NCI-H128 (cell line): ENCODE measurements at regions not wholly inside any gene's neighbourhood (a gene's known extent, or its start where the extent isn't known, plus 50 kb on each side); places are given as distances from the start of the nearest gene placed in this dataset.
"Not testable (repeated sequence)": the region's sequence is repeated elsewhere in the genome, so short reads cannot be mapped to it uniquely, and the experiment has no call there.

ENCODE experiments used
- DNase-seq: peaks from one replicate; lab custom pipeline; 2025; ENCODE audit not compliant: unreplicated experiment; lab: John Stamatoyannopoulos, UW

GRCh38 chr12:74241341-74241740 lies 296.3 kb upstream of the ATXN7L3B start:
- no peak for DNase-seq

DNA sequence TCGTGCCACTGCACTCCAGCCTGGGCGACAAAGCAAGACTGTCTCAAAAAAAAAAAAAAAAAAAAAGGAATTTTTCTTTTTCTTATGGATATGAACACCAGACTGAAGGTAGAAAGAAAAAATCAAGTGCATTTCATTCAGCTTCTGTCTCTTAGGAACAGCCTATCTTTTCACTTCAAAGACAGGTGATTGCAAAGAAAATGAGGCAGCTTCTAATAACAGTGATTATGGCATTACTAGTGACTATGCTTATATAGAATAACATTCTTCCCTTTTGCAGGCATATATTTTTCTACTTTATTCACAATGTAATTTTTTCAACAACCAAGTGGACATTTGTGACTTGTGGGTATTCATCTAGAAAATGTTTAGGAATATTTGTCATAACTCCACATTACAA lies 295.5 kb upstream of the ATXN7L3B start:
- DNase-seq: no peak

- no peak for DNase-seq
Measured at GRCh38 chr12:74245458-74245857, 292.2 kb upstream of the ATXN7L3B start.

DNA sequence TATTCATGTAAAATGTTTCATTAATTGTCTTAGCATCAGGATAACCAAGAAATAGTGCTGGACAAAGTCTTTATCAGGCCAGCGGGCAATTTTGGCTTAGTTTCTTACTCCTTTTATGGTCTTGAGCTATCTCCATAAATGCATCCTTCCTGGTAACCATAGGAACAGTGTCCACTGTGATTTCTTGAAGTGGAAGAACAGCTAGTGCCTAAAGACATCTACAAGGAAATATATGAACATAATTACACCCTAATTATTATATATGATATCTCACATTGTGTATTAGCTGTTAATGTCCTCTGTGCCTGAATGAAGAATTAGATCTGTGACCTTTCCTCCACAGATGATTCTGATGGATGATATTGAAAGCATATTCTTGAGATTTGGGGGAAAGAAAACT lies 286.7 kb upstream of the ATXN7L3B start:
- no peak for DNase-seq

- DNase-seq: not testable (repeated sequence)
Measured at GRCh38 chr12:74253826-74254225, 283.8 kb upstream of the ATXN7L3B start.

DNA sequence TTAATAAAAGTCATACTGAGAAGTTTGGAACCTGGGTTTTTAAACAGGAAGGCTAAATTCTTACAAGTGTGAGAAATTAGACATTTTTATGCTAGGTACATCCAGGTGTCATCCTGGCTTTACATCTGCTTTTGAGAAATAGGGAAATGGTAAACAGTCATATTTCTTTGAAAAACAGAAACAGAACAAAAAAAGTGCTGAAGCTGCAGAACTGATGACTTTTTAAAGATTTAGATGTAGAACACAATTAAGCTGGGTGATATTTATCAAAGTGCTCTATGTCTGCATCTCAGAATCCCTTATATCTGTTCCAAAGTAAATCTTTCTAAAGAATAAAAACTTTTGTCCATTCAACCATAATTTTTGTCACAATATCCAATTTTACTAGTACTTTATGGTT lies 282.9 kb upstream of the ATXN7L3B start:
- DNase-seq: no peak

DNA sequence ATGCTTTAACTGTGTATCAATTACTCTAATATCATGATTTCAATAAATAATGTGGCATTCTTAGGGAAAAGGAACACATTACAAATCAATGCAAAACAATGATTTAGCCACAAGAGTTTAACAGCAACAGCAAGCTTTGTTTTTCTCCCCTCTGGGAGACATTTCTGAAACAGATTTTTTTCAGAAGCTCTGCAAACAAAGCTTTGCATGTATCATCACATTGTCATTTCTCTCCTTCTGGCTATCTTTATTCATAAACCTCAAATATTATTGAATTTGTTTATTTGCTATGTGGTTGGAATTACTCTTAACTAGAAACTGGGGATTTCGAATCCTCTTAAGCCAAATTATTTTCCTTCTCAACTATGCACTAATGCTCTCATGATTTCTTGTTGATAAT lies 278.4 kb upstream of the ATXN7L3B start:
- DNase-seq: no peak

- DNase-seq: no peak
Measured at GRCh38 chr12:74264692-74265091, 272.9 kb upstream of the ATXN7L3B start.

- not testable (repeated sequence) for DNase-seq
Measured at GRCh38 chr12:74269355-74269754, 268.3 kb upstream of the ATXN7L3B start.

- DNase-seq: no peak
Measured at GRCh38 chr12:74280156-74280655, 257.4 kb upstream of the ATXN7L3B start.

DNA sequence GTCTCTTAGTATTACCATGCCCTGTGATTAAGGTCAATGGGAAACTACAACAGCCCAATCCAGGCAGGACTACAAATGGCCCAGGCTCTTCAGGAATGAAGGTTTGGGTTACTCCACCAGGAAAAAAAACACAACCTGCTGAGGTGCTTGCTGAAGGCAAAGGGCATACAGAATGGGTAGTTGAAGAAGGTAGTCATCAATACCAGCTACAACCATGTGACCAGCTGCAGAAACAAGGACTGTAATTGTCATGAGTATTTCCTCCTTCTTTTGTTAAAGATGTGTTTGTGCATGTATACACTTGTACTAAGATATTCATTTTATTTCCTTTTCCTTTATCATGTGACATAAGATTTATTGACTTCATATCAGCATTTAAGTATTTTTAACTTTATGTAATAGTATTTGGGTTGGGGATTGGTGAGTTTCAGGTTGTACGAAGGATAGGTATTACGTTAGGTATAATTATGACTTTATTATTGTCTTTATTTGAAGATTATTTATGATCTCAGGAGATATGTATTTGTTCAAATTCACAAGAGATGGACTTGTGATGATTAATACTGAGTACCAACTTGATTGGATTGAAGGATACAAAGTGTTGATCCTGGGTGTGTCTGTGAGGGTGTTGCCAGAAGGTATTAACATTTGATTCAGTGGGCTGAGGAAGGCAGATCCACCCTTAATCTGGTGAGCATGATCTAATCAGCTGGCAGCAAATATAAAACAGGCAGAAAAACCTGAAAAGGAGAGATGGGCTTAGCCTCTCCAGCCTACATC lies 256.0 kb upstream of the ATXN7L3B start:
- DNase-seq: not testable (repeated sequence)

DNA sequence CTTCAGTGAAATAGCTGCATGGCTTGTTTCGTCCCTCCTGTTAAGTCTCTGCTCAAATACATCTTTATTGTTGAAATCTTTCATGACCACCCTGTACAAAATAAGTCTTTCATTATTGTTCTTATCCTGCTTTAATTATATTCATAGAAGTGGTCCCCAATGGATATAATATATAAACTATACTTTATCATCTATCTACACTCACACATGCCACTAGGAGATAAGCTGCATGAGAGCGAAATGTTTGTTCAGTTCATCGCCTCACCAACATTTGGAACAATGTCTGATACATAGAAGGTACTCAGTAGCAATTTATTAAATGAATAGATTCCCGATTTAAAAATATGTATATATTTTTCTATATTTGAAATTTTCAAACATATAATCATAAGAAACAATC lies 254.0 kb upstream of the ATXN7L3B start:
- no peak for DNase-seq

DNA sequence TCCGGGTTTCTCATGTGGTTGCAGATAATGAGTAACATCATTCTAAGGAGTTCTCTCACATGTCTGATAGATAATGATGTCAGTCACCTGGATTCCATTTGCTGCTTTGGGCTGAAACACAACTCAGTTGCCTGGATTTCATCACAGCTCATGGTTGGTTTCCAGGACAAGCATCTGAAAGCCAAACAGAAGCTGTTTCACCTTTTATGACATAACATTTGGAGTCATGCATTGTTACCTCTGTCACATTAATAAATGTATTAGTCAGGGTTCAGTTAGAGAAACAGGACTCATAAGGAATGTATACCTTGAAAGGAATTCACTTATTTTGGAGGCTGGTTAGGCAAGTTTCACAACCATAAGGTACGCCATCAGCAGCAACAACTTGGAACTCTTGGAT lies 251.9 kb upstream of the ATXN7L3B start:
- DNase-seq: no peak

- no peak for DNase-seq
Measured at GRCh38 chr12:74286254-74286653, 251.4 kb upstream of the ATXN7L3B start.

DNA sequence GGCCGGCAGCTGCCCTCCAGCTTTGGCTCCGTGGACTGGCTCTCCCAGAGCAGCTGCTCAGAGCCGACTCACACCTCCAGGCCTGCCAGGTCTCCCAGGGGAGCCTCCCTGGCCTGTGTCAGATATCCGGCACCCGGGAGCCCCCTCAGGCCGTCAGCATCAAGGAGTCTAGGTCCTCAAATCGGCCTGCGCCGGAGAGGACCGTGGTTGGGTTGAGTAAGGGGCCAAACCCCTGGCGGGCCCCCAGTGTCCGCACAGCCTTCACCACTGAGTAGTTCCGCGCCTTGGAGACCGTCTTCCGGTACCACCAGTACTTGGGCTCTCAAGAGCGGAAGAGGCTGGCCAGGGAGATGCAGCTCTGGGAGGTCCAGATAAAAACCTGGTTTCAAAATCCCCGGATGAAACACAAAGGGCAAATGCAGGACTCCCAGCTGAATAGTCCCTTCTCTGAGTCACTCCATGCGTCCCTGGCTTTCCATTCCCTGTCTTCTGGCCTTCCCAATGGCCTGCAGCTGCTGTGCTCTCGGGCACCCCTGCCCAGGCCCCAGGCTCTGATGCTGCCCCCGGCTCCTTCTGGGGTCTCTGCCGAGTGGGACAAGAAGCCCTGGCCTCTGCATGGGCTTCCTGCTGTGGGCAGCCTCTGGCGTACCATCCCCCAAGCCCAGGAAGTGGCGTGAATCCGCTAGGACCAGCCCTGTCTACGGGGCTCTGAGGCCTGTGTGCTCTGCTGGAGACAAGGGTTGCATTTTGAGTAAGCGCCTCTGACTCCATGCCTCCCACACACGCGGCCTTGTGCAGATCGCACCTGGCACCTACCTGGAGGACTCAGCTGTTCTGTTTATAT lies 245.1 kb upstream of the ATXN7L3B start:
- no peak for DNase-seq

DNA sequence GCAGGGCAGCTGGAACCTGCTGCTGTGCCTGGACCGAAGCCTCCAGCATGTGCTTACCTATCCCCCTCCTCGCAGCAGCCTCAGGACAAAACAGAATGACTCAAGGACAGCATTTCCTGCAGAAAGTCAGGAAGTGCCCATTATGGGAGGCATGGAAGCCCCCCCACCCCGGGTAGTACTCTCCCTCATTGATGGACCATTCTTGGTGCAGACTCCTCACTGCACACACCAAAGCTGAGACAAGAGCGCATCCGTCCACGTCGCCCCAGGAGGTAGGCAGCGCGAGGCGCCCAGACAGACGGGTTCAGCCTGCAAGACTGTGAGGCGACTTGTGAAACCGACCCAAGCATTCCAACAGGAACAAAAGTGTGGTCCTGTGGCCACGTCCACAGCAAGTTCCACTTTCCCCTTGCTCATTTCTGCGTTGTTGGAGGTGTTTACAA lies 243.9 kb upstream of the ATXN7L3B start:
- no peak for DNase-seq

DNA sequence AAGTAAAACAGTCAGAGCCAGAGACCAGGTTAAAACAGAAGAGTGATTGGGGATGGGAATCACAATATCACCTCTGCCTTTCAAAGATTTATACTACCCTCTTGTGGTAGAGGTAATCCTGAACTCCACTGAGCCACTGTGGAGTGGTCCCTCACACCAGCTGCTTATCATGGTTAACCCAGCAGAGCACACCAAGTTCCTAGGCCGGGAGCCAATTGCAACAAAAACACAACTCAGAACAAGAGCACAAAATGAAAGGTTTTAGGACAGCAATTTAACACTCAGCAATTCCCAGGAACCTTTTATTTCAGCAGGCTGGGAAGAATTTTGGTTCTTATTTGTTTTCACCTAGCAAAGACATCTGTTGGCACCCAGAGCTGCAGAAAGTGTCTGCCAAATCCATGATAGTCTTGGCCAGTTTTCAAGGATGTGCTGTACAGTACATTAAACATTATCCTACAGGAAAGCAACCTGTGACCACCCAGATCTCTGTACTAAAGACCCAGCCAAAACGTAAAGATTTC lies 220.5 kb upstream of the ATXN7L3B start:
- DNase-seq: no peak

- no peak for DNase-seq
Measured at GRCh38 chr12:74317741-74318140, 219.9 kb upstream of the ATXN7L3B start.

DNA sequence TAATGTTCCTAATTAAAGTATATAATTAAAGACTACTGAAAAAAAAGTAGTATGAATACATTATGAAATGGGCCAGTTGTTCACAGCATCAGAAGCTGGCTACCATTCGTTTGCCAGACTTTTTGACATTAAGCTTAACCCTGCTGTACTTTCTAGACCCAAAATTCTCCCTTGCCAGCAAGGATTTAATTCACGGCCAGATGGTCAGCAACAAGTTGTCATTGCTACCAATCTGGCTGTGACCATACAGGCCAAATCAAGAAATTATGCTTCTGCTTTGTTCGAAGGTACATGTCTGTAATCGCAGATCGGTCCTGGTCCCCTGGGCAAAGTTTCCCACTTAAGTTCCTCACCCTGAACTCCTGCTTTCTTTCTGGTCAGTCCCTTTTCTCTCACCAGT lies 217.7 kb upstream of the ATXN7L3B start:
- DNase-seq: no peak

DNA sequence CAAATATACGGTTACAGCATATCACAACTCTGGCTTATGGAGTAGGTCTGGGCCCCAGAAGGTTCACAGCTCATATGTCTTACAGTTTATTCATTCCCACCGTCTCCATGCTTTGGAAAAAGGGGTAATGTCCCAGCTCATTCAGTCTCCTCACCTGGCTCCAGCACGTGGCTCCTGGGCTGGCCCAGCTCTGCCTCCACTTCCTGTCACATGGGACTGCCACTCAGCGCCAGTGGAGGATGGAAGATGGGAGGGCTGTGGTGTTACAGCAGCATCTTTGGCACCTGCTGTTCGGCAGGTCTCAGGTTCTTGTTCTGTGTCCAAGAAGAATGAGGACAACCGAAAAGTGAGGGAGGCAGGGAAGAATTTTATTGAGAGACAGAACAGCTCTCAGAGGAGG lies 216.3 kb upstream of the ATXN7L3B start:
- DNase-seq: no peak

GRCh38 chr12:74322792-74323191 lies 214.8 kb upstream of the ATXN7L3B start:
- no peak for DNase-seq

- DNase-seq: no peak
Measured at GRCh38 chr12:74328623-74329022, 209.0 kb upstream of the ATXN7L3B start.
